ENCODE measurements at regions not wholly inside any gene's neighbourhood (a gene's known extent, or its start where the extent isn't known, plus 50 kb on each side); places are given as distances from the start of the nearest gene placed in this dataset.

GRCh38 chr13:109385242-109385560 is 401.2 kb downstream of the IRS2 start:
- no peak for TF ChIP-seq CTCF (conservative IDR thresholded peaks at IDR 0.05; ENCODE audit: low read depth, low read length)
- no peak for DNase-seq (ENCODE audit: low read depth)
- no peak overlapping the region for H3K4me3 ChIP-seq (ENCODE audit: low read depth, low read length)

GRCh38 chr13:109384491-109385241 is 401.7 kb downstream of the IRS2 start:
- no peak for TF ChIP-seq CTCF (conservative IDR thresholded peaks at IDR 0.05; ENCODE audit: low read depth, low read length)
- no peak overlapping the region for H3K4me3 ChIP-seq (ENCODE audit: low read depth, low read length)
- DNase-seq (ENCODE audit: low read depth), result no peak

GRCh38 chr13:109383683-109384082 is 402.7 kb downstream of the IRS2 start:
- TF ChIP-seq CTCF (conservative IDR thresholded peaks at IDR 0.05; ENCODE audit: low read depth, low read length), result no peak
- DNase-seq (ENCODE audit: low read depth), result no peak
- H3K4me3 ChIP-seq (ENCODE audit: low read depth, low read length), result no peak overlapping the region

GRCh38 chr13:109381546-109382180 is 404.7 kb downstream of the IRS2 start:
- no peak for DNase-seq (ENCODE audit: low read depth)
- H3K4me3 ChIP-seq (ENCODE audit: low read depth, low read length), result no peak overlapping the region
- TF ChIP-seq CTCF (conservative IDR thresholded peaks at IDR 0.05; ENCODE audit: low read depth, low read length), result no peak

- no peak overlapping the region for H3K4me3 ChIP-seq (ENCODE audit: low read depth, low read length)
- TF ChIP-seq CTCF (conservative IDR thresholded peaks at IDR 0.05; ENCODE audit: low read depth, low read length), result no peak
- no peak for DNase-seq (ENCODE audit: low read depth)
These were observed 405.9 kb downstream of the IRS2 start for GRCh38 chr13:109380457-109380856.

GRCh38 chr13:109379930-109380329 is 406.5 kb downstream of the IRS2 start:
- no peak overlapping the region for H3K4me3 ChIP-seq (ENCODE audit: low read depth, low read length)
- TF ChIP-seq CTCF (conservative IDR thresholded peaks at IDR 0.05; ENCODE audit: low read depth, low read length), result no peak
- no peak for DNase-seq (ENCODE audit: low read depth)

GRCh38 chr13:109376936-109377335 is 409.4 kb downstream of the IRS2 start:
- TF ChIP-seq CTCF (conservative IDR thresholded peaks at IDR 0.05; ENCODE audit: low read depth, low read length), result no peak
- H3K4me3 ChIP-seq (ENCODE audit: low read depth, low read length), result no peak overlapping the region
- no peak for DNase-seq (ENCODE audit: low read depth)
